Thoracic aorta (tissue), 2 donors: ENCODE measurements at regions not wholly inside any gene's neighbourhood (a gene's known extent, or its start where the extent isn't known, plus 50 kb on each side); places are given as distances from the start of the nearest gene placed in this dataset.

Experiments
- ATAC-seq: fragments of 150-250 bp; one replicate; pipeline ENCODE4 v1.8.0; 2017; ENCODE audit warnings: low read depth; ENCODE audit not compliant: insufficient number of reproducible peaks, low FRiP score
- DNase-seq: peaks from one replicate; pipeline ENCODE4 v3.0.0-alpha.2; 2020; ENCODE audit warnings: low spot score
- H3K27ac ChIP-seq, 2 donors: fragments of 200-600 bp; sonication (generic); 1 replicate in 1 of 2; 2 replicates in 1 of 2; pipeline ENCODE4 v1.5.1; 2016; ENCODE audit warnings: mild to moderate bottlenecking in 2 of 2, moderate library complexity in 2 of 2
- H3K27me3 ChIP-seq: fragments of 200-600 bp; sonication (generic); replicated peaks from 2 replicates; pipeline ENCODE4 v1.6.0; 2016; ENCODE audit warnings: mild to moderate bottlenecking; ENCODE audit not compliant: insufficient read depth
- H3K36me3 ChIP-seq: fragments of 200-600 bp; sonication (generic); one replicate; pipeline ENCODE4 v1.5.1; 2016
- H3K4me1 ChIP-seq, 2 donors: fragments of 200-600 bp; sonication (generic); 1 replicate in 1 of 2; 2 replicates in 1 of 2; pipeline versions ENCODE4 v1.5.1 to v1.6.0; 2016; ENCODE audit warnings: low read depth in 2 of 2, mild to moderate bottlenecking in 1 of 2; ENCODE audit not compliant: control insufficient read depth in 1 of 2
- H3K4me3 ChIP-seq: fragments of 200-600 bp; sonication (generic); 2 replicates; pipeline ENCODE4 v1.5.1; 2016; ENCODE audit warnings: mild to moderate bottlenecking
- H3K9me3 ChIP-seq: fragments of 200-600 bp; sonication (generic); 2 replicates; pipeline ENCODE4 v1.5.1; 2016
- TF ChIP-seq, protein P1 (sequence below): fragments of 200-600 bp; sonication (generic); IDR thresholded peaks from one replicate; pipeline ENCODE4 v1.5.1; 2019; ENCODE audit warnings: antibody characterized with exemption

DNA sequence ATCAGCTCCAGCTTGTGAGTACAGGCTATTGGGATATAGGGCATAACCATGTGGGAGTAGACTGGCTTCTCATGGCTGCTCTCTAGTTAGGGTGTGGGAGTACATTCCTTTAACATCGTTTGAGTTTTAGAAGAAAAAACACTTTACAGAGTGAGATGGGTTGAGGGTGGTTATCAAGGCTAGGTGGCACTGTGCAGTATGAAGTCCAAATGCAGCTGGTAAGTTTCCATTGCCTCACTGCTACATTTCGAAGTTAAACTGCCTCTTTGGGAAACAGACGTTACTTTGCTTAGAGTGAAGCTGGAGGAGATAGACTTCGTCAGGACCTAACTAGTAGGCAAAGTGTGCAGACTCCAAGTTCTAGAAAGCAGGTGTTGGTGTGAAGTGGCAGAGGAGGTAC is 192.4 kb downstream of the SQOR start:
- Histone ChIP-seq H3K4me1 (no peaks in the 10 kb centered on the region), H3K9me3 (no peaks in the 10 kb centered on the region), H3K36me3 (no peaks in the 10 kb centered on the region), H3K4me3 (no peak overlapping the region), H3K27me3 (no peaks in the 10 kb centered on the region), H3K27ac (no peak overlapping the region)
- ATAC-seq (no peak), DNase-seq (no peak)
- TF ChIP-seq, protein P1, sequence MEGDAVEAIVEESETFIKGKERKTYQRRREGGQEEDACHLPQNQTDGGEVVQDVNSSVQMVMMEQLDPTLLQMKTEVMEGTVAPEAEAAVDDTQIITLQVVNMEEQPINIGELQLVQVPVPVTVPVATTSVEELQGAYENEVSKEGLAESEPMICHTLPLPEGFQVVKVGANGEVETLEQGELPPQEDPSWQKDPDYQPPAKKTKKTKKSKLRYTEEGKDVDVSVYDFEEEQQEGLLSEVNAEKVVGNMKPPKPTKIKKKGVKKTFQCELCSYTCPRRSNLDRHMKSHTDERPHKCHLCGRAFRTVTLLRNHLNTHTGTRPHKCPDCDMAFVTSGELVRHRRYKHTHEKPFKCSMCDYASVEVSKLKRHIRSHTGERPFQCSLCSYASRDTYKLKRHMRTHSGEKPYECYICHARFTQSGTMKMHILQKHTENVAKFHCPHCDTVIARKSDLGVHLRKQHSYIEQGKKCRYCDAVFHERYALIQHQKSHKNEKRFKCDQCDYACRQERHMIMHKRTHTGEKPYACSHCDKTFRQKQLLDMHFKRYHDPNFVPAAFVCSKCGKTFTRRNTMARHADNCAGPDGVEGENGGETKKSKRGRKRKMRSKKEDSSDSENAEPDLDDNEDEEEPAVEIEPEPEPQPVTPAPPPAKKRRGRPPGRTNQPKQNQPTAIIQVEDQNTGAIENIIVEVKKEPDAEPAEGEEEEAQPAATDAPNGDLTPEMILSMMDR = no peak

DNA sequence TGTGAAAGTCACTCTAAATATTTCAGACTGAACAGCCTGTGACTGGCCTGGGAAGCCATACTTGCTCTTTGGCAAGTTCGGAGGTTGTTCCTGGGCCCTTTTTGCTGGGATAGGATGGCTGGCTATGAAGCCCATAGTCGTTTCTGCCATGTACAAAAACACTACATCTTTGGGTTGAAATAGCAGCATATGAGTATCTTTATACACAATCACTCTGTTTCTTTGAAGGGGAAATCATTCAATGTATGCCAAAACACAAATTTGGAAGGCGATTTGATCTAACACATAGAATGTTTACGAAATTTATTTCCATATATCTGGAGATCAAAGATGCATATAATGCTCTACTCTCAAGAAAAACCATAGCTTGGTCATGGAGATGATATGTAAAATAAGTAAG is 192.9 kb downstream of the SQOR start:
- H3K4me3 ChIP-seq = no peak overlapping the region
- ATAC-seq = no peak
- no peaks in the 10 kb centered on the region for H3K4me1 ChIP-seq
- H3K9me3 ChIP-seq = no peaks in the 10 kb centered on the region
- DNase-seq = no peak
- no peaks in the 10 kb centered on the region for H3K27me3 ChIP-seq
- TF ChIP-seq, protein P1 = no peak
- no peak overlapping the region for H3K27ac ChIP-seq
- H3K36me3 ChIP-seq = no peaks in the 10 kb centered on the region

DNA sequence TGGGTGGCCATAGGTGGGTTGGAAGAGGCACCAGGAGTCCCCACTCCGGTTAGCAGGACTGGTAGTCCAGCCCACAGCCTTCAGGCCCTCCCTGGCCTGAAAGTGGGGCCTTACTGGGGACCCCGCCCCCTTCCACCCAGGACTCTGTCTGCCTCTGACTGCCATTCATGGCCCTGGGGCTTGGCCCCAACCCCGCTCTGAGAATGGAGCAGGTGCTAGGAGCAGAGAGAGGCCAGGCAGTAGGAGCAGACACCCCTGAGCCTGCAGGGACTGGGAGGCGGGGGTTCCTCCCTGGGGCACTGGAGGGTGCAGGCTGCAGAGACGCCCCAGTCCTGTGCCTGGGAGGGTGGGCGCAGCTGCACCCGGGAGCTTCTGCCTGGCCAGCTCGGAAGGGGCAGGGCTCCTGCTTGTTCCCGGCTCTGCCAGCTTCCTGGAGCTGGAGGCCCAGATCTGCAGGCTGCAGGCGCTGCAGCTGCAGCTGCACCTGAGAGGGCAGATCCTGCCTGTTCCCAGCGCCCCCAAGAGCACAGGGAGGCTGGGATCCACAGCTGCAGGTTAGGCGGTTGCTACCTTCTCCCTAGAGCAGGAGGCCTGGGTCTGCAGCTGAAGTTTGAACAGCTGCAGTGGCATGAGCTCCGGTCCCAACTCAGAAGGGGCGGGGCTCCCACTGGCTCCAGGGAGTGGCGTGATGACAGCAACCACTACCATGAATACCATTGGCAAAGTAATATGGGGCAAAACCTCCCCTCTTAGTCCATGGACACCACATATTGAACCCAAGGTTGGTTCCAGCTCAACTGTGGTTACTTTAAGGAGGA is 194.7 kb downstream of the SQOR start:
- Histone ChIP-seq H3K4me1 (no peaks in the 10 kb centered on the region), H3K4me3 (no peak overlapping the region), H3K36me3 (no peaks in the 10 kb centered on the region), H3K27ac (no peak overlapping the region), H3K9me3 (no peaks in the 10 kb centered on the region), H3K27me3 (no peaks in the 10 kb centered on the region)
- TF ChIP-seq, protein P1 = no peak
- ATAC-seq (no peak), DNase-seq (no peak)

- Histone ChIP-seq H3K27ac (no peak overlapping the region), H3K36me3 (no peaks in the 10 kb centered on the region), H3K4me1 (no peaks in the 10 kb centered on the region), H3K4me3 (no peak overlapping the region), H3K27me3 (no peaks in the 10 kb centered on the region), H3K9me3 (no peaks in the 10 kb centered on the region)
- TF ChIP-seq, protein P1 = no peak
- DNase-seq (no peak), ATAC-seq (no peak)
Measured at GRCh38 chr15:45831787-45832186, 197.0 kb downstream of the SQOR start.

DNA sequence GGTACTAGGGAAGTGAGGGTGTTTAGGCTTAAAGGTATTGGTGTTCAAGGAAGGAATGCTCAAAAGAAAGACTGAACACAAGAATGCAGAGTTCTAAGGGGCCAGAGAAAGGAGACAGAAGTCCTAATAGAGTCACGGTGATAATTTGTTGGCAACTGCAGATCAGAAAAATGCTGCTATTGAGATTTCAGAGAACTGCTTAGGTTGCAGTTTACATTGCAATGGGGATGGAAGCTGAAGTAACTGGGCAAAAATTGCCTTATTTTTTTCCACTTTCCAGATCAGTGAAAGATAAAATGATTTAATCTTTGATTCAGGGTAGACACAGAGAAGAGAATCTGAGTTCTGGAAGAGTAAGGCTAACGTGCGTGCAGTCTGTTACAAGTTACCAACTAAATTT is 199.8 kb downstream of the SQOR start:
- Histone ChIP-seq H3K27ac (no peak overlapping the region), H3K4me3 (no peak overlapping the region), H3K4me1 (no peaks in the 10 kb centered on the region), H3K36me3 (no peaks in the 10 kb centered on the region), H3K27me3 (no peaks in the 10 kb centered on the region), H3K9me3 (no peaks in the 10 kb centered on the region)
- DNase-seq (no peak), ATAC-seq (no peak)
- TF ChIP-seq, protein P1 = no peak
